Activated naive CD4-positive, alpha-beta T cell treated with anti-CD3 and anti-CD28 coated beads, Interleukin-2, amount 50 U/mL, for 16 hours (primary cell): ENCODE measurements at regions not wholly inside any gene's neighbourhood (a gene's known extent, or its start where the extent isn't known, plus 50 kb on each side); places are given as distances from the start of the nearest gene placed in this dataset.

ENCODE experiments used
- DNase-seq: peaks from one replicate; pipeline ENCODE4 v3.0.0-alpha.2; 2020

DNA sequence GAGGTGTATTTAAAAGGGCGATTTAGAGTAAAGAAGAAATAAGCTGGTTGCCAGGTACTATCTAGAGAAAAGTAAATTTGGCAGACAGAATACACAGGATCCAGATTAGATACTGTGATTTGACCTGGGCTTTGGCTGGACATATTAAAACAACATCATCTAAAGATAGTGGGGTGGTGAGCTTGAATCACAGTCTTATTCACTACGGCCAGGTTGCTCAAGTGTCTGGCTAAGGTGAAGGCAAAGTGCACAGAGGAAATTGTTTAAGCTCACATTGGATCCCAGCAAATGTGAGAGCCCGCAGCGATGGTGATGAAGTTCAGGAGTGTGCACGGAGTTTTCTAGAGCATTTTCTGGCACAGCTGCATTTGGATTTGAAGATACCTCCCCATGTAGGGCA is 398.2 kb upstream of the MEF2C start:
- no peak for DNase-seq

DNA sequence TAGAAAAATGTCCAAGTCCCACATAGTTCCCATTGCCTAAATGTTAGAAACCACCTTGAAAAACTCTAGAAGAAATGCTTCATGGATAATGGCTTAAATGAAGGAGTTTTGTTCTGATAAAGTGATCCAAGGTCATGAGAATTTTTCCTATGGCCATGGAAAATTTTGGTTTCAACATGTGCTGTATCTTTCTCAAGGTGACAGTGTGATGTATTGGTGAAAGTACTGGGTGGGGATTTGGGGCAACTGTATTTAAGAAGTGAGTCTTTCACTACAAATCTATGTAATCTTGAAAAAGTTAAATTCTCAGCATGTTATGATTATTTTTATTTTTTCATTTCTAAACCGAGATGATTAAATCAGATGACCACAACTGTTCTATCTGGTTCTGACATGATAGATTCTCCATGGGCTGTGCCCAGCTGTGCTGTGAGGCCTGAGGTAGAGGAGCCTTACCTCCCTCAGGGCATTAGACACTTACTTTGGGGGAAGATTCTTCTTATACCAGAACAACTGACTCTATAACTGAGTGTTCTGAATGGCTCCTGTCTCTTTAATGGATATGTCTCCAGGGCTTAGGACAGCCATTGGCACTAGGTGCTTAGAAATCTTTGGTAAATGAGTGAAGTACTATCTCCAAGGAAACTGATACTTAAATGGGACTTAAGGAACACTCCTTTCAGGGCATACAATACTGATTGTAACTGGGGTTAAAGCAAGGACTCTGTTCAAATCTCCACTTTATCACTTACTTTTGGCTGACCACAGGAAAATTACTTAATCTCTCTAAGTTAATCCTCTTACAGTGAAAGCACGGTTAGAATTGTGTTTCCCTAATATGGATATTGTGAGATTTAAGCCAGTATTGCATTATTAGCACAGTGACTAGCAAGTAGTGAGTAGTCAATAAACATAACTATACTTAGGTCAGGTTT is 397.4 kb upstream of the MEF2C start:
- no peak for DNase-seq

- DNase-seq = no peak
These were observed 396.5 kb upstream of the MEF2C start for GRCh38 chr5:89279391-89280036.

DNA sequence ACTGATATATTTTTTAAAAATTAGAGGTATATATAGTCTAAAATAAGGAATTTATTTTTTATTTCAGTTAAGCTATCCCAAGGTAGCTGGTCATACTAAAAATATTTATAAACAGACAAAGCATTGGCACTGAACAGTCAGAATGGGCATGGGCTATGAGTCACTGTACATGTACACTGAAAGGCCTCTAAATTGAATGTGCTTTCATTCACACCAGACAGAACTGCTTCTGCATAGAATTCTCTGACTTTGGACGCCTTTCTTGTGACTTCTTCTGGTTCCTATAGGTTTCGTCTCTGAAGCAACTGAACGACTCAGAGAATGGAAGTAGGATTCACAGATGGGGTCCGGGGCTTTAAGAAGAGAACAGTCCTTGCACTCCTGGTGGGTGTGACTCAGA is 394.8 kb upstream of the MEF2C start:
- no peak for DNase-seq

- DNase-seq = no peak
These were observed 393.8 kb upstream of the MEF2C start for GRCh38 chr5:89276566-89277305.

DNA sequence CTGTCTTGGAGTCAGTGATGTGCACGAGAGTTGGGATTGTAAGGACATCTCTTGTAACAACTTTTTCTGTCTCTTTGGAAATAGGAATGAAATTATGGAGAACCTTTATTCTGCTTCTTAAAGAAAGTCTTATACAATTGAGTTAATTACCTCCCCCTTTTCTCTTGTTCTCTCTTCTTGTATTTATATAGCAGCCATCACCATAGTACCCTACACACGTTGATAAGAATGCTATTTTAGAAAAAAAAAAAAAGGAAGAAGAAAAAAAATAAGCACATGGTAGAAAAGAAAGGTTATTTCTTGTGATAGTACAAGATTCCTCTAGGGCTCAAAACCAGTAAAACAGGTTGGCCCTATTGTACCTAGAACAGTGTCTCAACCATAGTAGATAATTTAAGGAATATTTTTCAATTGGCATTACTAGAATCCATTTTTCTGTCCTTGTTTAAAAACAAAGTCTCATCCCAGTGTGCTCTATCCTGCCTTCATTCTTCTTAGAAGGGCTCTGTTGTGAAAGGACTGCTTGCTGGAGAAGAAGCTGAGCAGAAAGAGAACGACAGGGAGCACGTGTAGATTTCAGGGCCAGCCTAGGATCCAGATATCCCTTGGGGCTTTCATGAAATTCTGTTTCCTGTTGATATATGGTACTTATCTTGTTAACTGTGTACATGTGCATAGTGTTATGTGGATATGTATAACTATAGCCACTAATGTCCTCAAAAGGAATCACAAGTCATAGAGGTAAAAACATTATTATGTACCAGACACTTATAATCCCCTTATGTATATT is 392.3 kb upstream of the MEF2C start:
- no peak for DNase-seq

DNA sequence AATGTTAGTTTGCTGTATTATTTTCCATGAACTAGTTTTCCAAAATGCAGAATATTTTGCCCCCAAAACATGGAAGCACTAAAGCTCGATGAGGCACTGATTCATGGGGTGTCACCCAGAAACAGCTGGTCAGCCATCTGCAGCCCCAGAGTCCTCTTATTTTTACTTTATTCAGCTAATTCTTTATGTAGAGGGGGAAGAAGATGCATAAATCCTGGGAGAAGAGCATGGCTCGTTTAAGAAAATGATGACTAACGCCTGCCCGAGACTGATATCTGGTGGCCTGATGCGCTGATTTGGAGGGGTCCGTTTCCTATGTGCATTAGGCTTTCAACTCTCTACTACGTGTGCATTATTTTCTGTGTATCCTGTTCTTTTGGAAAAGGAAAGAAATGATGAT is 390.3 kb upstream of the MEF2C start:
- DNase-seq = no peak

DNA sequence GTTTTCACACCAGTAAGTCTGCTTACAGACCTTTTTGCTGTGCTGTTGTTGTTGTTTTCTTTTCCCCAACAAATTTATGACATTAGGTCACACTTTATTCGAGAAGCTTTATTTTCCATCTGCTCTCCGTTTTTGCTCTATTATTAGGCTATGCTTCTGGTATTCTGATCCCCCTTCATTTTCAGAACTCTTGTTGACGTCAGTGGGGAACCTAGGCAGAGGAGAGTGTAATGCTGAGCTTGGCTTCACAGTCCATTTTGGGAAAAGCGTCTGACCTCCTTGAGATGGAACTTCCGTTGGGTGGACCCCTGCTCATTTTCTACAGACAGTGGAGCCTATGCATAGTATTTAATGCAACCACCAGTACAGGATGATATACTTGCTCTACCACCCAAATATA is 387.9 kb upstream of the MEF2C start:
- no peak for DNase-seq

DNA sequence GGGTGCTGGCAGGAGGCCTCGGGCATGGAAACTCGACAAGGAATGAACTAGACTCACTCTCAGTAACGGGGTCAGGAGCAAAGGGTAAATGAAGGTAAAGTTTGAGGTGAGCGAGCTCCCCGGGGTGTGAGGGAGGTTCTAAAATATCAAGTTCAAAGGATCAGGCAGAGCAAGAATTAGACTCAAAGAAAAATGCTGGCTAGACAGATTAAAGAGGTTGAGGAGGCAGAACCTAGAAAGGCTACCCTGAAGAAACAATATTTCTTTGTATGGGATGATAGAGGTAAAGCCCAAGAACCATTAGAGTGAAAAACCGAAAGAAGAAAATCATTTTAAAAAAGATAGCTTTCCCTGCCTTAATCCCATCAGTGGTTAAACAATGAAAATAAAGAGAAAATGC is 386.7 kb upstream of the MEF2C start:
- no peak for DNase-seq

- DNase-seq = no peak
These were observed 385.5 kb upstream of the MEF2C start for GRCh38 chr5:89268460-89268859.

GRCh38 chr5:89267788-89268187 is 384.8 kb upstream of the MEF2C start:
- no peak for DNase-seq

DNA sequence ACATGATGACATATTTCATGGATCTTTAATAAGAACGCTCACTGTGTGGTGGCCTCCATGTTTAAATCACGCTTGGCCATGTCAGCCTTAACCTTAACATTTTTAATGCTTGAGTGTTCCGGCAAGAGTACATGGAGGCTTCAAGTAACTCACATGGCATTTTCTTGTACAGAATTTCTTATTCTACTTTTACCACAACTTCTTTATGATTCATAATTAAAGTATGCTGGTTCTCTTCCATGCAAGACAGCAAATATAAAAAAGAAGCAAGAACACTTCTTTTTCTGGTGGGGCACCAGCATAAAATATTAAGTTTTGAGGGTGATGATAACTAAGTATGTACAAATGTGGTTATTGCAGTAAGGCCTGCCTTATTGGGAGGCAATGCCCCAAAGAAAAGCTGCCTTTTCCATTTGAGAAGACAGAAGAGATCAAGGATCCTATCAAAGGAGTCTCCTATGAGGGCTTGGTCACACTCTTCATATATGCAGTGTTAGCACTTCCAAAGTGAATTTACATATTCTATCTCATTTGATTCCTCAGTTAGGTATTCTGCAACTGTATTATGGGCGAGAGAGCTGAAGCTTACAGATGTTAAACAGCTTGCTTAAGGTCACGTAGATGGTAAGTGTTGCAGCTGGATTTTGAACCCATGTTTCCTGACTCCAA is 382.7 kb upstream of the MEF2C start:
- DNase-seq = no peak

GRCh38 chr5:89263846-89264245 is 380.9 kb upstream of the MEF2C start:
- no peak for DNase-seq

GRCh38 chr5:89262030-89262429 is 379.0 kb upstream of the MEF2C start:
- DNase-seq = no peak

GRCh38 chr5:89260254-89260653 is 377.3 kb upstream of the MEF2C start:
- no peak for DNase-seq

DNA sequence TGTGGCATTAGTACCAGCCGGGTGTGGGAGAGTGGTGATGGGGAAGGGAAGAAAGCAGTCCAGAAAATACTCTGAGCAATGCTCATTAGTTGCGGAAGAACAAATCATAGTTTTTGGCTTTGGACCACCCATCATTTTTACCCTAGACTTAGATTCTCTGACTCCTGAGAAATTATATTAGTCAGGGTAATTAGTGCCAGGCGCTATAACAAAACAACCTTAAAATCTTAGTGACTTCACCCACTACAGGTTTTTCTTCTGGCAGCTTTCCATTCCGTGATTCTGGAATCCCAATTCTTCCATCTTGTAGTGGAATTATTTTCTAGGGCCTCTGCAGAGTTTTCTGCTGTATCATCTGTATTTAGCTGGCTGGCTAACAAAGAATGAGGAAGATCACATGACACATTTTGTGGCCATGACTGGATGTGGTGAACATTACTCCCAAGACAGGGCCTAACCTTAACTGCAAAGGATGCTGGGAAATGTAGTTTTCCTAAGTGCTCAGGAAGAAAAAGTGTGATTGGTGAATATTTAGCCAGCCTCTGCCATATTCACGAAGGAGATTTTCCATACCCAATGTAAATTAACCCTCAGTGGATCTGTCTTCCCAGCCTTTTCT is 373.0 kb upstream of the MEF2C start:
- no peak for DNase-seq

DNA sequence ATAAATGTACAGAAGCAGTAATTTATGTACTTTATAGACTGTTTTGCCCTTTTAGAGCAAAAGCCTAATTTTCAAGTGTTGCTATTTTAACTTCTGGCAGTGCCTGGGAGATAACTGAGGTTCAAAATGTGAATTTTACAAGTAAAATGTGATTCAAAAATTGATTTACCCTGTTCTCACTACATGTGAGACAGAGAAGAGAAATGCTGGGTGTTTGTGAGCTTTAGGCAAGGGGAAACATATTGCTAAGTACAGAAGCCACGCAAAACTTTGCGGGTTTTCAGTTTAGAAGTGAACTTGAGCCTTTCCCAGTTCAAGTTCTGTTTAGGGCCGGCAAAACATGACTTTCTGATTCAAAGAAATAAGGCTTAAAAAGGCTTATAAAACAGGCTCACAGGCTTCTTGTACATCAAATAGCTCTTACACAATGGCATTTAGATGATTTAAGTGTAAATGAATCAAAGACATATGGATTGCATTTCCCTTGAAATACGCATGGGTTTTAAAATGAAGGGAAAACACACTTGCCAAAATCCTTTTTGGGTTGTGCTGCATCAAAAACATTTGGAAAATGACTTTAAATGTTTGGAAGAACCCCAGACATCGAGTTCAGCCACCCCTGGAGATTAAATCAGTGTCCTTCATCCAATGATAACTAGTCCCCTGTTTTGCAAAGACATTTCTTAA is 370.8 kb upstream of the MEF2C start:
- DNase-seq = no peak

DNA sequence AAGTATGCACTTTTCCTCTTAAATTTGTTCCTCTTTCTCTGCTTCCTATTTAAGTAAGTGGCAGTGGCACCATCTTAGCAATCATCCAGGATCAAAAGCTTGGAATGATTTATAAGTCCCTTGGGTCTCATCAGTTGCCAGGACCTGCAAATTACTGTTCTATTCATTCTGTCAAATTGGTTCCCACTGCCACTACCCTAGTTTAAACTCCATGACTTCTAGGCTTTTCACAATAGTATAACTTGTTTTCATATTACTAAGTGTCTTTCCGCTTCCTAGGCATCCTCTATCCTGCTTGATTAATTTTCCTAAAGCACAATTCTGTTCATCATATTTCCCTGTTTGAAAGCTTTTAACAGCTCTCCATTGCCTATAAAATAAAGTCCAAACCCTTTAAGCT is 363.9 kb upstream of the MEF2C start:
- no peak for DNase-seq

- no peak for DNase-seq
These were observed 363.3 kb upstream of the MEF2C start for GRCh38 chr5:89246252-89246651.

DNA sequence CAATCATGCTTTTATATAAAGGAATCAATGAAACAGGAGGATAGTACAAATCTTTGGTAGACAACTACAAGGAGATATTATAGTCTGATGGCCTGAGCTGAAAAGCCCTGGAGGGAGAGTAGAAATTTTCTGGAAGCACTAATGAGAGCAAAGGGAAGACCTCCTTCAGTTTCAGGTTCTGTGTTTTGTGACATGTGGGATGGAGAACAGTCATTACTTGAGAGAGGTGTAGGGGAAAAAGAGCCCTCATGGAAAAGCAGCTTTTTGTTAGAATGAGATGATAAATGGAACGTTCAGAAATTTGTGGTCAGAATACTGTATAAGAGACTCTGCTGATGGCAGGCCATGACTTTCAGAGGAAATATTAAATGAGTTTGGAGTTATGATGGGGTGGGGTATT is 360.6 kb upstream of the MEF2C start:
- DNase-seq = no peak

DNA sequence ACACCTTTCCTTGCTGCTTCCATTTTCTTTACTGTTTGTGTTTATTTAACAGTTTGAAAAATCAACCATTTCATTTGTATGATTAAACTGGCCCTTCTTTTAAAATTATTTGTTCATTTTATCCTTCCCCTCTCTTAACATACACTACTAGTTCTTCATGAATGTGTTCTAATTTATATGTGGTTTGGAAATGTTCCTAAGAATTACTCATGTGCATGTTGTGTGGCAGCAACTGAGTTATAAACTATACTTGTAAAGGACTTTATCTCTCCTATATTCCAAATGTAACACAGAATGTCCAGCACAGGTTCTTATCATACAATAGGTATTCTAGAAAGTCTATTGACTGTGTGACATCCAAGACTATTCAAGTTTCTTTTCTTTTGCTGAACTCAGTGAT is 358.2 kb upstream of the MEF2C start:
- DNase-seq = no peak
